Fibroblast of skin of scalp (primary cell): ENCODE measurements at regions not wholly inside any gene's neighbourhood (a gene's known extent, or its start where the extent isn't known, plus 50 kb on each side); places are given as distances from the start of the nearest gene placed in this dataset.

Experiments used
- DNase-seq: peaks from one replicate; pipeline ENCODE4 v3.0.0-alpha.2; 2013

- no peak for DNase-seq
These were observed 281.2 kb downstream of the SNX13 start for GRCh38 chr7:17659126-17659525.

DNA sequence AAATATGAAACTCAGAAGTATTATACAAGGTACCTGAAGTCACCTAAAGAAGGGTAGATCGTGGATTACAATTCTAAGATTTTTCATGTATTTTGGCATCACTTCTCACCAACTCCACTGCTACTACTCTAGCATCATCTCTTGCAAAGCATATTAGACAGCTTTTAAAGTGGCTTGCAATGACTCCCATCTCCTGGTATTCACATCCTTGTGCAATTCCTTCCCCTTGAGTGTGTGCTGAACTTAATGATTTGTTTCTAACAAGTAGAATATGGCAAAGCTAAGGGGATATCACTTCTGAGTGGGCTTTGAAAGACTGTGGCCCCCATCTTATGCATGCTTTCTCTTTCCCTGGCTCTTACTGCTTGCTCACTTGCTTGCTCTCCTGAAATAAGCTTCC is 280.2 kb downstream of the SNX13 start:
- peak; percentile 80 for DNase-seq

DNA sequence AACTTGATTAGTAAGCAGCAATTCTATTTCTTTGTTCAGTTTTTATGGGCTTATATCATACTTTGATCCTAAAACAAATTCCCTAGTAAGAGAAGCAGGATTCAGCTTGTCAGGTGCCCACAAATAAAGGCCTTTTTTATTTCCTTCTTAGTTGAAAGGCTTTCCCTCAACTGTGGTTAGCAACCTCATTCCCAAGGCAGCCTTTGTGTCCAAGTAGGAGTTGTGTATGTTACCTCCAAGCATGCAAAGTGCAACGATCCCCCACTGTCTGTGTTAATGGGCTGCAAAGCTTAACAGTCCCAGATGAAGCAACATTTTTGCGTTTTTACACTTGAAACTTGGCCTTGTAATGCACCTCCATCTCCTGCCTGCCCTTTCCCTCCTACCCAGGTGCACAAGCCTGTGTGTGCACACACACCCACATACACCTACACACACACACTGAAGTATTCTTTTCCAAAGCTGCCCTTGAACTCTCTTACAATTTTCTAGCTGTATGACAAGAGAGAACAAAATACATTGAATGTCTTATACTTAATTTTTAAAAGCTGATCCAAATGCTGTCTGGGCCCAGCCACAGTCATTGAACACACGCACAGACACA is 278.2 kb downstream of the SNX13 start:
- peak; percentile 59 for DNase-seq

GRCh38 chr7:17663061-17663675 is 277.1 kb downstream of the SNX13 start:
- DNase-seq = peak; percentile 87

- no peak for DNase-seq
These were observed 275.3 kb downstream of the SNX13 start for GRCh38 chr7:17665029-17665428.

- no peak for DNase-seq
These were observed 272.2 kb downstream of the SNX13 start for GRCh38 chr7:17668122-17668521.

DNA sequence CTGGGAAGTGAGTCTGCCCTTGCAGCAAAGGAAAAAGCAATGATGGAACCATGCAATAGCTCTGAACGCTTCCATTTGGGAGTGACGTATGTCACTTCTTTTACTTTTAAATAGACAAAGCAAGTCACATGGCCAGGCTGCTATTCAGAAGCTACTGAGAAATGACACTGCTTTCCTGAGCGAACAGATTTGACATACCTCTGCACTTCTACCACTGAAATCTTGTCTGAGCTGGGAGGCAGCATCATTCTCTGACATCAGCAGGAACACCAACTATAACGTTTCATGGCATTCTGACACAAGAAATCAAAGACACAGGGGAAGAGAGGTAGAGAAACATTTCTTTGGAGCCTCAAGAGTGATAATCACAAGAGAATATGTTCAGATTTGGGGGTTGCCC is 271.1 kb downstream of the SNX13 start:
- DNase-seq = no peak

GRCh38 chr7:17671956-17672355 is 268.3 kb downstream of the SNX13 start:
- DNase-seq = no peak

- DNase-seq = no peak
These were observed 267.5 kb downstream of the SNX13 start for GRCh38 chr7:17672783-17673182.

DNA sequence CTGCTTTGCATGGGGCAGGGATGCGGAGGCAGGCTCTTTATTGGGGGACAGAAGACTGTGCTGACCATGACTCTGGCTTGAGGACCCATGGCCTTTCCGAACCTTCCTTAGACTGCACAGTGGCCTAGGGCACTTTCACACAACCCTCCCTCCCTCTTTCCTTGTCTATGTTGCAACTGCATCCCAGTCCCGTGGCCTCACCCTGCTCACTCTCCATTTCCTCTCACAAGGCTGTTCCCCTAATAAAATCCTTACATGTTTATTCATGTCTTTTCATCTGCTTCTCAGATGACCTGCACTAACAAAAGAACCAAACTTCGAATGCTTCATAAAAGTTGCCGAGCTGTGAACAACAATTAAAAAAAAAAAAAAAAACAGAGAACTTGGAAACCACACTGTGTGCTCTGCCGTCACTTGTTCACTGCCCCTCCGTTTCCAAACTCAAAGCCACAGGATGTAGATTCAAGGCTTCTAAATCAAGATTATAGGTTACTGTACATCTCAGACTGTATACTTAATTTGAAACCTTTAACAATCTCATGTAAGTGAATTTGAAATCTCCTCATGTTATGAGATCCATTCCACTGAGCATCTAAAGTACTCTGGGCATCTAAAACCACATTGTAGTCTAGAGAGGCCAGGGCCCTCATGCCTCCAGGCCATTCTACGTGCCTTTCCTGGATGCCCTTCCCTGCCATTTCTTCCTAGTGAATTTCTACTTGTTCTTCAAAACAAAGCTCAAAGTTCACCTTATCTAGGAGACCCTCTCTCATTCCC is 265.9 kb downstream of the SNX13 start:
- DNase-seq = no peak

GRCh38 chr7:17674943-17675608 is 265.2 kb downstream of the SNX13 start:
- no peak for DNase-seq

DNA sequence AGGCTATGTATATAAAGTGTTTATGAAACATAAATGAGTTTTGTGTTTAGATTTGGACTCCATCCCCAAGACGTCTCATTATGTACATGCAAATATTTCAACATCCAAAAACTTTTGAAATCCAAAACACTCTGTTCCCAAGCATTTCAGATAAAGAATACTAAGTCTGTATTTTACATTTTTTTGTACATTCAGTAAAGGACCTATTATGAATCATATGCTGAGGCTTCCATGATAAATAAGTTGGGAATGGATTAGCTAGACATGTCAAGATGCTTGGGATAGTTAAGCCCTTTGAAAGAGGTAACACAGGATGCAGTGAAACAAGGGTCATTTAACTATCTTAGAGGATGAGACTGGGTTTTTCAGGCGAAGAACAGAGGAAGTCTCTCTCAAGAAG is 262.9 kb downstream of the SNX13 start:
- peak; percentile 88 for DNase-seq

DNA sequence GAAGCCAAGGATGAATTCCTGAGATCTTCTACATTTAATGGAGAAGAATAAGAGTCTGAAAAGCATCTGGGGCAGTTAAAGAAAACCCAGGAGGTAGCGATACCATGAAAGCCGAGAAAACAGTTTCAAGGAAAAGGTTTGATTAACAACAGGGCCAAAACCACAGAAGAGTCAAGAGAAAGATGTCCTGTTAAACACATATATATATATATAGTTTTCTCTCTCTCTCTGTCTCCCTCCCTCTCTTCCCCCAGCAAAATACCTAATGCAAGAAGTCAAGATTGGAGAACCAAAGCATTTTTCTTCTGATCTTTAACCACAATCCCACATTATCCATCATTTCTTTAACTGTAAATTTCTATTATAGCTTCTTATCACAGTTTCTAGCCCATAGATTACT is 261.4 kb downstream of the SNX13 start:
- DNase-seq = peak; percentile 33

DNA sequence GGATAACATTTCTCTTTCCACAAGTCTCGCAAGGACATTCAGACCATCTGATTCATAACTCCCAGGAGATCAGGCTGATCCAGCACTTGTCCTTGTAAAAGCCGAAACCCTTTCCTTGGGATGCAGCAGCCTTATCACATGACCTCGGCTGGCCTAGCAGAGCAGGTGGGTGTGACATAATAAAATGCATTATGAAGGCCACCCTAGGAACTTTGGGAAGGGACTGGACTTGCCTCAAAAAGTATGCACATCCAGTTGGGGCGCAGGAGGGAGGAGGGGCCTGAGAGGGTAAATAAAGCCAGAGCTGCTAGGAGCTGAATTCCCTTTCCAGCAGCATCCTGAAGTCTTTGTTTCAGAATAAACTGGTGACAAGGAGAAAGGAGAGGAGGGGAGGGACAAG is 260.8 kb downstream of the SNX13 start:
- DNase-seq = peak; percentile 91

DNA sequence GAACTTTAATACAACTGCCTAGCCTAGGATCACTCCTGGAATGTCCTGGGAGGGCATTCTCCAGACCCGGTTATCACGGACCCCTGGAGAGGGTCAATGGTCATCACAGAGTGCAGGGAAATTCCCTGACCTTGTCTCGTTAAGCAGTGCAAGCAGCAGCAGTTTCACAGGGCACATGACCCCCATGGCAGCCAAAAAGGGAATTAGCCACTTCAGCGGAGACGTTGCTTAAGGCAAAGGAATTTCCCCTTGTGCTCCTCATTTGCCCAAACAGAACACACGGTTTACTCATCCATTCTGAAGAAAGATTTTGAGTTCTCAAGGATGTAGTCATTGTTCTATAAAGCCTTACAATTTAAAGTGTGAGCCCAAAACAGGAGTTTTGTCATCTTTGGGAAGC is 260.3 kb downstream of the SNX13 start:
- peak; percentile 94 for DNase-seq

DNA sequence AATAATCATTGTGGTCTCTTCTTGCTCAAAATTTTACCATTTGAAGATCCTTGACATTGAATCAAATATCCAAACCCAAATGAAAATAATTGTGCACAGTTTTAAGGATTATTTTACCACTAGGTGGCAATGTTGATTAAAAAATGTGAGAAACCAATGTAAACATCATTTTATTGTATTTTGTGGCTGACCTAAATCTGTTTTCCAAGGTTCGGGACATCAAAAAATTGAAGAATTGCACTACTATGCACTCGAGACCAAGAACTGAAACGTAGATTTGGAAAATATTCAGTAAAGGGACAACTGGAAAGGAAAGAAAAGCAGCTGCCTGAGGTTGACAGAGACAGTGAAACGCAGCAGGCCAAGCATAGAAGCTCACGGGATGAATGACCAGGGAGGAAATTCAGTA is 259.3 kb downstream of the SNX13 start:
- peak; percentile 52 for DNase-seq

DNA sequence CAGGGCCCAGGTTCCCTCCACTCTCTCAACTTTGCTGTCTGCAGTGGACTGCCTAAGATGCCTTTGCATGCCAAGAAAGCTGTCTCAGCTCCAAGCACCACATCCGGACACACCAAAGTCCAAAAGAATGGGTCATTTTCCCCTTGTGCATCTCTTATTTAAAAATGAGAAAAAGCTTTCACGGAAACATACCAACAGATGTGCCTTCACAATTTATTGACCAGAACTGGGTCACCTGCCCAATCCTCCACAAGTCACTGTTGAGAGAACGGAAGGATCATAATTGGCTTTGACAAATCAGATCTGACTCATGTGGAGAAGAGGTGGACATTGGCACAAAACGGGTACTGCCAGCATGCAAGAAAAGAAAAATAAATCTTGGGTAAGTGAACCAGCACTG is 258.3 kb downstream of the SNX13 start:
- DNase-seq = no peak

GRCh38 chr7:17682586-17682985 is 257.7 kb downstream of the SNX13 start:
- DNase-seq = no peak

GRCh38 chr7:17685141-17685540 is 255.2 kb downstream of the SNX13 start:
- DNase-seq = no peak

DNA sequence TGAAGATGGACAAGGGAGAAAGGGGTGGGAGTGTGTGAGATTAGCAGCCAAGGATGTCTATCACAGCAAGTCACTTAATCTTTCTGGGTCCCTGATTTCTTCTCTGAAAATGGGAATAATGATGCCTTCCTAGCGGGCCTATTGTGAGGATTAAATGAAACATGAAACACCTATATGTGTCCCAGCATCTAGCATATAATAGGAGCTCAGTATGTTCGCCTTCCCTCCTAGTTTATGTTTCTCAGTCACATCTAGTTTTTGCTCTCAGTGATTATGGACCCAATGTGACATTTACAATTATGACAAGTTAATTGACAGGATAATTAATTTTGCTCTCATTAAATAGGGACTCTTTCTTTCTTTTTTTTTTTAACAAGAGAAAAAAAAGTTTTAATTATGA is 252.9 kb downstream of the SNX13 start:
- no peak for DNase-seq

DNA sequence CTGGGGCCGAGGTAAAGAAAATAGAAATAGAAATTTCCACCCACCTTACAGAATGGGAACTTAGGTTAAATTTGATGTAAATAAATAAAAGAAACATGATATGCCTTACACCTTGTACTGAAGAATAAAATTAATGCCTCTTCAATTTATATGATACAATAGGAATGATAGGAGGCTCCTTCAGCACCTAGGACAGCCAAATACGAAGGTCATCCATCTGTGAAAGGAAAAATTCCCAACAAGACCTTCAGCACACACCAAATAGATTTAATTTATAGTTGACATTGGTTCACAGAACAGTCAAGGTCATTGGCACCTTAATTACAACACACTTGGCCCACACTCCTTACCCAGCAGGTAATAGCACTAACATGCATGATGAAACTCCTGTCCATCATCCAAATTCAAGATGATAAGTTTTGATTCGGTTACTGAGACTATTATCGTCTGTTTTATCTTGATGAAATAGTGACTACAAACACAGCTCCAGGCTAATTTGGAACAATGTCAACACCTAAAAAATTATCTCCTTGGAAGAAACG is 250.9 kb downstream of the SNX13 start:
- DNase-seq = no peak

DNA sequence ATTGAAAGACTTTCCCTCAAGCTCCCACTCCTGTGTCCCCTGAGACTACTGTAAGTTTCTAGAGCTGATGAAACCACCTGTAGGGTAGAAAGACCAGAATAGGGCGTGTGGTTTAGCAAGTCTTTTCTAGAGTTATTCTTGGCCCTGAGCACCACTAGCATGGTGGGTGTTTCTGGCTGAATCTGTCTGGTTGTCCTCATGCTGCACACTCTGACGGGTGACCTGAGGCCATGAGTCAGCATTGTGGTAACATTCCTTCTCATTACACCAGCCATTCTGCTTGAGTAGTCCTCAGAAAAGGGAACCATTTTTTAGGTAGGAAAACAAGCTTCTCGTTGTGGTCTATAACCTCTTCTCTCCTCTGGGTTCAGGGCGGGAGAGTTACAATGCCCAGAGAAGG is 250.3 kb downstream of the SNX13 start:
- peak; percentile 98 for DNase-seq

DNA sequence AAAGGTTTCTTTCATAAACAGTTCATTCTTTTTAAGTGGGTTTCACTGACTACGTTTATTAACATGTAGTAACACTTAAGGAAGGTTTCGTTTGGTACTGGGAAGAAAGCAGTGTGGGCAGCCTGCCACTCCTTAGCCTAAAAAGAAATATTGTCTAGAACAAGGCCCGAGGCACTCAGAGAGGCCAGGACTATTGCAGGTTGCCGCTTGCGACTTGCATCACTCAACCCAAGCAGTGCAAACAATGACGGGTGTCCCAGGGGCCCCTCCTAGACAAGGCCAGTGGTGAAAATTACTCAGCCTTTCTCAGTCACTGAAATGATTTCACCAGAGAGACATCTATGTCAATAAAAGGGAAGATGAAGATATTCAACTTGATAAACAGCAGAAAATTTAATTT is 243.9 kb downstream of the SNX13 start:
- DNase-seq = peak; percentile 99
